Uterus (tissue), 3 donors: ENCODE measurements at regions not wholly inside any gene's neighbourhood (a gene's known extent, or its start where the extent isn't known, plus 50 kb on each side); places are given as distances from the start of the nearest gene placed in this dataset.

Experiments
- DNase-seq, 2 donors: peaks; one replicate each; pipeline ENCODE4 v3.0.0-alpha.2; 2019 to 2020
- H3K27ac ChIP-seq, 2 donors: fragments of 200-600 bp; sonication (generic); 1 replicate in 1 of 2; 2 replicates in 1 of 2; pipeline ENCODE4 v1.5.1; 2016 to 2018
- H3K27me3 ChIP-seq, 2 donors: fragments of 200-600 bp; sonication (generic); one replicate each; pipeline ENCODE4 v1.5.1; 2018 to 2019; ENCODE audit warnings: control low read depth in 1 of 2
- H3K36me3 ChIP-seq, 2 donors: fragments of 200-600 bp; sonication (generic); one replicate each; pipeline ENCODE4 v1.5.1; 2019; ENCODE audit warnings: control low read depth in 1 of 2
- H3K4me1 ChIP-seq, 2 donors: fragments of 200-600 bp; sonication (generic); one replicate each; pipeline ENCODE4 v1.5.1; 2018 to 2019; ENCODE audit warnings: control low read depth in 1 of 2
- H3K4me3 ChIP-seq, 2 donors: fragments of 200-600 bp; sonication (generic); 1 replicate in 1 of 2; 2 replicates in 1 of 2; pipeline ENCODE4 v1.5.1; 2018 to 2019; ENCODE audit warnings: mild to moderate bottlenecking in 1 of 2
- H3K9me3 ChIP-seq, 2 donors: fragments of 200-600 bp; sonication (generic); one replicate each; pipeline ENCODE4 v1.5.1; 2019; ENCODE audit warnings: control low read depth in 1 of 2
- POLR2A ChIP-seq, 2 donors: fragments of 450-650 bp; IDR thresholded peaks; one replicate each; pipeline ENCODE4 v1.6.1; 2016; ENCODE audit warnings: antibody characterized with exemption in 2 of 2, mild to moderate bottlenecking in 1 of 2, moderate library complexity in 1 of 2
- intact Hi-C: fragments of 100-400 bp; cut with DNase I; formaldehyde crosslinking; loops from one replicate; pipeline ENCODE4 v1.15.1; 2023; ENCODE audit warnings: low total_unique reads
- TF ChIP-seq, protein P1 (sequence below), 4 experiments: fragments of 200-600 bp in 2 of 4; fragments of 450-650 bp in 2 of 4; sonication (generic) in 2 of 4; IDR thresholded peaks; one replicate each; pipeline ENCODE4 v1.5.1; 2016 to 2019; ENCODE audit warnings: antibody characterized with exemption in 4 of 4, mild to moderate bottlenecking in 2 of 4, moderate library complexity in 1 of 4
- donor health status: DM: yes; HTN: yes; CAD: no.

DNA sequence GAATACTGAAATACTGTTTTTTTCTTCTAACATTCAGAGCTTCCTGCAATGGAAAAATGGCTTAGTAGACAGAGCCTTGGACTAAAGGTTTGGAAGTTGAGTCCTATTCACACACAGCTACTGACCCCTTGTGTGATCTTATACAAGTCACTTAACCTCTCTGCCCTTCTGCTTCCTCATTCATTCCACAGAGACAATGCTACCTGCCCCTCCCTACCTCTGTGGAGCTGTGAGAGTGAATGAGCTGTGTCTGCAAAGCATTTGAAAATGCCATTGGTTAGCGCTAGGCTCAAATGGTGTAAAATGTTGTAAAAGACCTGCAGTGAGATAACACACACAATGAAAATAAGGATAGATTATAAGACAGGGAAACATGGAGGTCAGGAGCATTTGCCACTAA is 214.4 kb downstream of the BARHL2 start:
- H3K4me3 ChIP-seq = no peak overlapping the region
- no peak for TF ChIP-seq POLR2A (IDR thresholded peaks at IDR 0.05)
- TF ChIP-seq, protein P1, sequence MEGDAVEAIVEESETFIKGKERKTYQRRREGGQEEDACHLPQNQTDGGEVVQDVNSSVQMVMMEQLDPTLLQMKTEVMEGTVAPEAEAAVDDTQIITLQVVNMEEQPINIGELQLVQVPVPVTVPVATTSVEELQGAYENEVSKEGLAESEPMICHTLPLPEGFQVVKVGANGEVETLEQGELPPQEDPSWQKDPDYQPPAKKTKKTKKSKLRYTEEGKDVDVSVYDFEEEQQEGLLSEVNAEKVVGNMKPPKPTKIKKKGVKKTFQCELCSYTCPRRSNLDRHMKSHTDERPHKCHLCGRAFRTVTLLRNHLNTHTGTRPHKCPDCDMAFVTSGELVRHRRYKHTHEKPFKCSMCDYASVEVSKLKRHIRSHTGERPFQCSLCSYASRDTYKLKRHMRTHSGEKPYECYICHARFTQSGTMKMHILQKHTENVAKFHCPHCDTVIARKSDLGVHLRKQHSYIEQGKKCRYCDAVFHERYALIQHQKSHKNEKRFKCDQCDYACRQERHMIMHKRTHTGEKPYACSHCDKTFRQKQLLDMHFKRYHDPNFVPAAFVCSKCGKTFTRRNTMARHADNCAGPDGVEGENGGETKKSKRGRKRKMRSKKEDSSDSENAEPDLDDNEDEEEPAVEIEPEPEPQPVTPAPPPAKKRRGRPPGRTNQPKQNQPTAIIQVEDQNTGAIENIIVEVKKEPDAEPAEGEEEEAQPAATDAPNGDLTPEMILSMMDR (IDR thresholded peaks at IDR 0.05) = no peak
- no peaks in the 10 kb centered on the region for H3K27me3 ChIP-seq
- intact Hi-C loops = no loop called here
- H3K4me1 ChIP-seq = no peaks in the 10 kb centered on the region
- no peaks in the 10 kb centered on the region for H3K36me3 ChIP-seq
- DNase-seq = no peak
- no peaks in the 10 kb centered on the region for H3K9me3 ChIP-seq
- H3K27ac ChIP-seq = no peak overlapping the region

DNA sequence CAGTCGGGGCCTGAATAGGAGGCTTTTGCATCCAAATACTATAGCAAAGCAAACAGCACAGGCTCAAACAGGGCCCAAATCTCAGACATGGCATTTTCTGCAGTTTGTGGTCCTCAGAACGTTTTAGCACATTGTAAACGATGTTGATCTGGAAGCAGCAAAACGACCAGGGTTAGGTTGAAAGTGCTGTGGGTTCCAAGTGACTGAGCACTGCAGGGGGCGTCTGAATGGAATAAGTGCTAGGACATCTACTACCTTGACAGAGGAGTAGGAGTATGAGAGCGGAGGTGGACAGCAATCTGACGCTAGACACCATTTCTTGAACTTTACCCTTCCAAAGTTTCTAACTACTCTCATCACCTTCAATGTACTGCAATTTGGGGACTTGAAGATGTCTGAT is 214.9 kb downstream of the BARHL2 start:
- TF ChIP-seq, protein P1 (IDR thresholded peaks at IDR 0.05) = no peak
- no peak for TF ChIP-seq POLR2A (IDR thresholded peaks at IDR 0.05)
- H3K9me3 ChIP-seq = no peaks in the 10 kb centered on the region
- intact Hi-C loops = no loop called here
- H3K4me3 ChIP-seq = no peak overlapping the region
- H3K27ac ChIP-seq = no peak overlapping the region
- no peak for DNase-seq
- H3K4me1 ChIP-seq = no peaks in the 10 kb centered on the region
- no peaks in the 10 kb centered on the region for H3K27me3 ChIP-seq
- H3K36me3 ChIP-seq = no peaks in the 10 kb centered on the region

DNA sequence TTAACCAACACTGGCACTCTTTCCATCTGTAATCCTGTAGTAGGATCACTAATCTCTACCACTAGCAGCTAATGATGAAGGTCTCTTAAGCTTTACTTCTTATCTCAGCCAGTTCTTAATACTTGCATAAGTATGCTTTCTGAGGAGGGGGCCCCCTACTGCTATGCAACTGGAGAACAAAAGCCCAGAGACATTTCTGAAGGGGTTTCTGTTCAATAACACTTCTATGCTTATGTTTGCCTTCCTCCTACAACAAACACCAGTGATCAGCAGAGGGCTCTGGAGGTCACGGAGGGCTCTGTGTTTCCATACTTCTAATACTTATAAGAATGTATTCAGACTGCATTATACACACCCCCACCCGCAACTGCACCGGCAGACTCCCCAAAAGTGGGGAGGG is 215.8 kb downstream of the BARHL2 start:
- Histone ChIP-seq H3K9me3 (no peaks in the 10 kb centered on the region), H3K4me1 (no peaks in the 10 kb centered on the region), H3K4me3 (no peak overlapping the region), H3K27me3 (no peaks in the 10 kb centered on the region), H3K36me3 (no peaks in the 10 kb centered on the region), H3K27ac (no peak overlapping the region)
- intact Hi-C loops = no loop called here
- TF ChIP-seq, protein P1 (IDR thresholded peaks at IDR 0.05) = no peak
- no peak for TF ChIP-seq POLR2A (IDR thresholded peaks at IDR 0.05)
- DNase-seq = no peak

DNA sequence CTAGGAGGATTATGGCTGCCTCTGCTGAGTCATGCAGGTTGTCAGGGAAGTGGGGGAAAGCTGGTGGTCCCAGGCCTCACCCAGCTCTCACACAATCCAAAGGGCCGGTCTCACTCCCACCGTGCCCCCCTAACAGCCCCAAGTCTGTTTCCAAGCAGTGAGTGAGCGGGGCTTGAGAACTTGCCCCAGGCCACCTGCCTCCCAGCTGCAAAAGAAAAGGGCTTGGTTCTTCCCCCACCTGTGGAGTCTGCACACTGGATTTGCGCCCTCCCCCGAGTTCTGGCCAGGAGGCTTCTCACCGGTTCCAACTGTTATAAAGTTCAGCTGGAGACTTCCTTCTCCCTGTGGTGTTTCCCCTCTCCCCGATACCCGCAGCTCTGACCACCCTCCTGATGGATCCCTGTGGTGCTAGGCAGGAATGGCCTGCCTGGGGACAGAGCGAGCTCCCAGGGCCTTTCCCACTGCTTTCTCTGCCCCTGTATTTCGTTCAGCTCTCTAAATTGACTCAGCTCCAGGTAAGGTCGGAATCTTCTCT is 222.3 kb downstream of the BARHL2 start:
- intact Hi-C loops = no loop called here
- DNase-seq = no peak
- no peaks in the 10 kb centered on the region for H3K36me3 ChIP-seq
- no peak overlapping the region for H3K27ac ChIP-seq
- TF ChIP-seq, protein P1 (IDR thresholded peaks at IDR 0.05) = no peak
- no peak for TF ChIP-seq POLR2A (IDR thresholded peaks at IDR 0.05)
- no peaks in the 10 kb centered on the region for H3K27me3 ChIP-seq
- H3K4me1 ChIP-seq = no peaks in the 10 kb centered on the region
- H3K4me3 ChIP-seq = no peak overlapping the region
- H3K9me3 ChIP-seq = no peaks in the 10 kb centered on the region

DNA sequence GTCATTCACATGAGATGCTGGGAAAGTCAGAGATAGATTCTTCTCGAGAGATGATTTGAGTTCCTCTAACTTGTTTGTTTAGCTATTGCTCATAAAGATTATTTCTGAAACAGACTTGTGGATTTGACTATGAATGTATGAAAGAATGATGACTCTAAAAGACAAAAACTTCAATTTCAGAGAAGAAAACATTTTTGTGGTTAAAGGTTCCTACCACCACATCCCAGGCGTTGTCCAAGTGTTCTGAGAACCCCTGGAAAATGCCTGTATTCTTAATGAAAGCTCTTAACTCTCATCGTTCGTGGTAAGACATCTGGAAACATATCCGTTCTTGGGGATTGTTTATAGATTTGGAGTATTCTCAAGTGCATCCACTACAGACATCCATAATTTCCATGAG is 228.7 kb downstream of the BARHL2 start:
- Histone ChIP-seq H3K36me3 (no peaks in the 10 kb centered on the region), H3K27me3 (no peaks in the 10 kb centered on the region), H3K4me3 (no peak overlapping the region), H3K27ac (no peak overlapping the region), H3K9me3 (no peaks in the 10 kb centered on the region), H3K4me1 (no peaks in the 10 kb centered on the region)
- no peak for TF ChIP-seq POLR2A (IDR thresholded peaks at IDR 0.05)
- TF ChIP-seq, protein P1 (IDR thresholded peaks at IDR 0.05) = no peak
- no peak for DNase-seq
- intact Hi-C loops = no loop called here
